ENCODE measurements at regions not wholly inside any gene's neighbourhood (a gene's known extent, or its start where the extent isn't known, plus 50 kb on each side); places are given as distances from the start of the nearest gene placed in this dataset.

GRCh38 chr19:32232449-32232848 lies 113.0 kb upstream of the ZNF507 start:
- Histone ChIP-seq H3K4me3 (ENCODE audit: low read length in 3 of 3) (no peak overlapping the region), H3K9ac (ENCODE audit: low read length in 3 of 3) (no peak overlapping the region), H3K4me1 (ENCODE audit: control insufficient read depth in 2 of 3, insufficient read depth in 2 of 3, low read depth in 1 of 3, low read length in 3 of 3) (no peaks in the 10 kb centered on the region), H3K36me3 (ENCODE audit: control insufficient read depth in 2 of 3, insufficient read depth in 3 of 3, low read length in 3 of 3) (no peaks in the 10 kb centered on the region), H3K27me3 (ENCODE audit: control insufficient read depth, insufficient read depth, low read length) (no peaks in the 10 kb centered on the region), H3K9me3 (ENCODE audit: control insufficient read depth in 2 of 3, insufficient read depth in 1 of 3, low read length in 3 of 3) (no peaks in the 10 kb centered on the region), H3K27ac (ENCODE audit: low read depth in 2 of 2, low read length in 2 of 2) (no peak overlapping the region)
- DNase-seq: no peak
- no peak for FAIRE-seq
- intact Hi-C loops (cut with DNase I): no loop called here
- TF ChIP-seq, protein P1, sequence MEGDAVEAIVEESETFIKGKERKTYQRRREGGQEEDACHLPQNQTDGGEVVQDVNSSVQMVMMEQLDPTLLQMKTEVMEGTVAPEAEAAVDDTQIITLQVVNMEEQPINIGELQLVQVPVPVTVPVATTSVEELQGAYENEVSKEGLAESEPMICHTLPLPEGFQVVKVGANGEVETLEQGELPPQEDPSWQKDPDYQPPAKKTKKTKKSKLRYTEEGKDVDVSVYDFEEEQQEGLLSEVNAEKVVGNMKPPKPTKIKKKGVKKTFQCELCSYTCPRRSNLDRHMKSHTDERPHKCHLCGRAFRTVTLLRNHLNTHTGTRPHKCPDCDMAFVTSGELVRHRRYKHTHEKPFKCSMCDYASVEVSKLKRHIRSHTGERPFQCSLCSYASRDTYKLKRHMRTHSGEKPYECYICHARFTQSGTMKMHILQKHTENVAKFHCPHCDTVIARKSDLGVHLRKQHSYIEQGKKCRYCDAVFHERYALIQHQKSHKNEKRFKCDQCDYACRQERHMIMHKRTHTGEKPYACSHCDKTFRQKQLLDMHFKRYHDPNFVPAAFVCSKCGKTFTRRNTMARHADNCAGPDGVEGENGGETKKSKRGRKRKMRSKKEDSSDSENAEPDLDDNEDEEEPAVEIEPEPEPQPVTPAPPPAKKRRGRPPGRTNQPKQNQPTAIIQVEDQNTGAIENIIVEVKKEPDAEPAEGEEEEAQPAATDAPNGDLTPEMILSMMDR (IDR thresholded peaks at IDR 0.05; ENCODE audit: borderline replicate concordance, extremely low read depth, insufficient read depth): no peak

GRCh38 chr19:32233091-32233490 lies 112.3 kb upstream of the ZNF507 start:
- H3K4me3 ChIP-seq (ENCODE audit: low read length in 3 of 3): no peak overlapping the region
- H3K36me3 ChIP-seq (ENCODE audit: control insufficient read depth in 2 of 3, insufficient read depth in 3 of 3, low read length in 3 of 3): no peaks in the 10 kb centered on the region
- H3K4me1 ChIP-seq (ENCODE audit: control insufficient read depth in 2 of 3, insufficient read depth in 2 of 3, low read depth in 1 of 3, low read length in 3 of 3): no peaks in the 10 kb centered on the region
- DNase-seq (no peak), FAIRE-seq (no peak)
- H3K27me3 ChIP-seq (ENCODE audit: control insufficient read depth, insufficient read depth, low read length): no peaks in the 10 kb centered on the region
- H3K27ac ChIP-seq (ENCODE audit: low read depth in 2 of 2, low read length in 2 of 2): no peak overlapping the region
- intact Hi-C loops (cut with DNase I): no loop called here
- no peaks in the 10 kb centered on the region for H3K9me3 ChIP-seq (ENCODE audit: control insufficient read depth in 2 of 3, insufficient read depth in 1 of 3, low read length in 3 of 3)
- TF ChIP-seq, protein P1 (IDR thresholded peaks at IDR 0.05; ENCODE audit: borderline replicate concordance, extremely low read depth, insufficient read depth): no peak
- H3K9ac ChIP-seq (ENCODE audit: low read length in 3 of 3): no peak overlapping the region

GRCh38 chr19:32233885-32234284 lies 111.5 kb upstream of the ZNF507 start:
- DNase-seq (no peak), FAIRE-seq (no peak)
- H3K9me3 ChIP-seq (ENCODE audit: control insufficient read depth in 2 of 3, insufficient read depth in 1 of 3, low read length in 3 of 3): no peaks in the 10 kb centered on the region
- no peak overlapping the region for H3K27ac ChIP-seq (ENCODE audit: low read depth in 2 of 2, low read length in 2 of 2)
- H3K27me3 ChIP-seq (ENCODE audit: control insufficient read depth, insufficient read depth, low read length): no peaks in the 10 kb centered on the region
- no peaks in the 10 kb centered on the region for H3K4me1 ChIP-seq (ENCODE audit: control insufficient read depth in 2 of 3, insufficient read depth in 2 of 3, low read depth in 1 of 3, low read length in 3 of 3)
- no peak overlapping the region for H3K9ac ChIP-seq (ENCODE audit: low read length in 3 of 3)
- intact Hi-C loops (cut with DNase I): no loop called here
- no peaks in the 10 kb centered on the region for H3K36me3 ChIP-seq (ENCODE audit: control insufficient read depth in 2 of 3, insufficient read depth in 3 of 3, low read length in 3 of 3)
- H3K4me3 ChIP-seq (ENCODE audit: low read length in 3 of 3): no peak overlapping the region
- TF ChIP-seq, protein P1 (IDR thresholded peaks at IDR 0.05; ENCODE audit: borderline replicate concordance, extremely low read depth, insufficient read depth): no peak

DNA sequence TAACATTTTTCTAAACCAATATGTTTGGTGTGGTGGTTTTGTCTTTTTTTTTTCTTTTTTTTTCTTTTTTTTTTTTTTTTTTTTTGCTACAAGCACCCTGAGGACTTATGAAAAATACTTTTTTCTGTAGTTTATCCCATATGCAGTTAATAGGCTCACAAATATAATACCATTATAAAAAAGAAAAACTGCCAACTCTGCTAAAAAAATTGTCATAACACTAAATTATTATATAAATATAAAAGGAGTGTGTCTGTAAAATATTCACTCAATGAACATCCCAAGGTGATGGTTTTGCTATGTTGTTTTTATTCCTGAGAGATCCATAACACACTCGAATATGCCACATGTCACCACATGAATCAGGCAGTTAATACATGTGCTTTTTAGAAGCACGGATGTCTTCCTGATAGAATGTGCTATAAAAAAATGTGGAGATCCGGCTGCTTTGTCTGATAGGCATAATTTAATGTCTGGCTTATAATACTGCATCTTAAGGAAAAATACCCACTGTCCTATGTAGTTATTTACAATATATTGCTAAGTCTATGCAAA lies 110.7 kb upstream of the ZNF507 start:
- FAIRE-seq: peak; percentile 15
- intact Hi-C loops (cut with DNase I): no loop called here
- no peaks in the 10 kb centered on the region for H3K27me3 ChIP-seq (ENCODE audit: control insufficient read depth, insufficient read depth, low read length)

More for the DNA sequence above, 110.7 kb upstream of the ZNF507 start:
- no peaks in the 10 kb centered on the region for H3K9me3 ChIP-seq (ENCODE audit: control insufficient read depth in 2 of 3, insufficient read depth in 1 of 3, low read length in 3 of 3)
- H3K27ac ChIP-seq (ENCODE audit: low read depth in 2 of 2, low read length in 2 of 2): no peak overlapping the region
- H3K9ac ChIP-seq (ENCODE audit: low read length in 3 of 3): no peak overlapping the region
- H3K4me3 ChIP-seq (ENCODE audit: low read length in 3 of 3): no peak overlapping the region
- TF ChIP-seq, protein P1 (IDR thresholded peaks at IDR 0.05; ENCODE audit: borderline replicate concordance, extremely low read depth, insufficient read depth): no peak
- H3K36me3 ChIP-seq (ENCODE audit: control insufficient read depth in 2 of 3, insufficient read depth in 3 of 3, low read length in 3 of 3): no peaks in the 10 kb centered on the region
- no peak for DNase-seq
- H3K4me1 ChIP-seq (ENCODE audit: control insufficient read depth in 2 of 3, insufficient read depth in 2 of 3, low read depth in 1 of 3, low read length in 3 of 3): no peaks in the 10 kb centered on the region

All from kidney (tissue), 13 donors.